Activated T-cell treated with anti-CD3 and anti-CD28 coated beads, Interleukin-2, amount 50 U/mL, for 4 hours (primary cell): ENCODE measurements at regions not wholly inside any gene's neighbourhood (a gene's known extent, or its start where the extent isn't known, plus 50 kb on each side); places are given as distances from the start of the nearest gene placed in this dataset.

ENCODE experiments used
- ATAC-seq, 2 donors: fragments of 200-7000 bp; cut with Tn5 transposase; one replicate each; pipeline ENCODE4 v1.10.0; 2021
- DNase-seq: peaks from one replicate; pipeline ENCODE4 v3.0.0-alpha.2; 2020
- H3K27me3 Mint-ChIP-seq: one replicate; pipeline ENCODE4 v1.8.0; 2021; ENCODE audit warnings: low read depth, mixed read lengths
- H3K36me3 Mint-ChIP-seq: one replicate; pipeline ENCODE4 v1.8.0; 2022; ENCODE audit warnings: mixed read lengths; ENCODE audit not compliant: insufficient read depth
- H3K4me1 Mint-ChIP-seq: one replicate; pipeline ENCODE4 v1.8.0; 2021; ENCODE audit warnings: low read depth, mixed read lengths
- H3K4me3 Mint-ChIP-seq: one replicate; pipeline ENCODE4 v1.8.0; 2021; ENCODE audit warnings: mild to moderate bottlenecking, moderate library complexity, mixed read lengths
- H3K9me3 Mint-ChIP-seq: one replicate; pipeline ENCODE4 v1.8.0; 2021; ENCODE audit warnings: mixed read lengths

DNA sequence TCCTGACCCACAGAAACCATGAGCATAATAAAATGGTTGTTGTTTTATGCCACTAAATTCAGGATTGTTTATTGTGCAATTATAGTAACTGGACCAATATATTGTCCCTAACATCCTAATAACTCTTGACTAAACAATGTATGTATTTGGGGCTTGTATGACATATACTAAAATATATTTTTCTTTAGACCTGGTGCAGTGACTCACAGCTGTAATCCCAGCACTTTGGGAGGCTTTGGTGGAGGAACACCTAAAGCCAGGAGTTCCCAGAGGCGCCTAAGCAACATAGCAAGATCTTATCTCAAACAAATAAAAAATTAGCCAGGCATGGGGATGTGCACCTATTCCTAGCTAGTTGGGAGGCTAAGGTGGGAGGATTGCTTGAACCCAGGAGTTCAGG, 180.4 kb downstream of the SUCNR1 start:
- no peaks in the 10 kb centered on the region for H3K36me3 Mint-ChIP-seq
- peaks cover 2% of the 10 kb centered on the region for H3K4me1 Mint-ChIP-seq
- ATAC-seq: no peak
- peaks cover 5% of the 10 kb centered on the region for H3K9me3 Mint-ChIP-seq
- H3K4me3 Mint-ChIP-seq: no peak overlapping the region
- no peak for DNase-seq
- H3K27me3 Mint-ChIP-seq: no peaks in the 10 kb centered on the region

GRCh38 chr3:152054315-152054714, 180.9 kb downstream of the SUCNR1 start:
- peaks cover 2% of the 10 kb centered on the region for H3K4me1 Mint-ChIP-seq
- no peaks in the 10 kb centered on the region for H3K36me3 Mint-ChIP-seq
- ATAC-seq: no peak
- no peak overlapping the region for H3K4me3 Mint-ChIP-seq
- no peaks in the 10 kb centered on the region for H3K27me3 Mint-ChIP-seq
- DNase-seq: no peak
- peaks cover 5% of the 10 kb centered on the region for H3K9me3 Mint-ChIP-seq

DNA sequence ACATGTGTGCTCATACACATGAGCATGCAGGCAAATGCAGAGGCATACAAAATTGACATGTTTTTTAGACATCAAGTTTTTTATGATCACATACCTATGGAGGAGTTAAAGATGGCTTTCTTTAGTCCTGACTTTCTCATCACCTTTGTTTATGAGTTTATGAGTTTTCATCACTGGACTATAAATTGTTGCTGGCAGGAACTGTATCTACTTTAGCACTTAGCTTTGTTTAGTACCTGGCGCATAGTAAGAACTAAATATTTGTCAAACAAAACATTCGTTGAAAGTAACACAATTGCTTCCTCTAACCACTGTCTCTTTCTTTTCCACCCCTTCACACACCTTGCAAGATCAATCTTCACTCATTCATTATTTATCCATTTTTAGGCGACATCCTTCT, 182.6 kb downstream of the SUCNR1 start:
- H3K9me3 Mint-ChIP-seq: peaks cover 5% of the 10 kb centered on the region
- H3K4me1 Mint-ChIP-seq: peaks cover 2% of the 10 kb centered on the region
- H3K27me3 Mint-ChIP-seq: peaks cover 2% of the 10 kb centered on the region
- H3K36me3 Mint-ChIP-seq: no peaks in the 10 kb centered on the region
- ATAC-seq (no peak), DNase-seq (no peak)
- H3K4me3 Mint-ChIP-seq: no peak overlapping the region

DNA sequence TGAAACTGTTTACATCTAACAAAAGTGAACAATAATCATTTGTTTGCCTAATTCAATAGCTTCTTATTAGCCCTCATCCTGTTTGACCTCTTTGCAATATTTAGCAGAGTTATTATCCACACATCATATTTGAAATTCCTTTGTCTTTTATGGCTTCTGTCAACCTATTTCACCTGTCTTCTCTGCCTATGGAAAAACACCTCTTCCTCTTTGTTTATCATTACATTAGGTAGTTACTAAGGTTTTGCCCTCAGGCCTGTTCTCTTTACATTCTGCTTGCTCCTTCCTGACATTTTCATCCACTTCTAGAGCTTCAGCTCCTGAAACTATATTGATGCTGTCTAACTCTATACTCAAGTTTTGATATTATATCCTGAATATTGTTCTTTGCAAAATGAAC, 183.0 kb downstream of the SUCNR1 start:
- Mint-ChIP-seq H3K9me3 (peaks cover 5% of the 10 kb centered on the region), H3K36me3 (no peaks in the 10 kb centered on the region), H3K4me3 (no peak overlapping the region), H3K4me1 (peaks cover 2% of the 10 kb centered on the region), H3K27me3 (peaks cover 2% of the 10 kb centered on the region)
- ATAC-seq: no peak
- no peak for DNase-seq

GRCh38 chr3:152056987-152057386, 183.5 kb downstream of the SUCNR1 start:
- DNase-seq: no peak
- no peak for ATAC-seq
- H3K36me3 Mint-ChIP-seq: no peaks in the 10 kb centered on the region
- peaks cover 2% of the 10 kb centered on the region for H3K27me3 Mint-ChIP-seq
- peaks cover 5% of the 10 kb centered on the region for H3K9me3 Mint-ChIP-seq
- H3K4me3 Mint-ChIP-seq: no peak overlapping the region
- peaks cover 2% of the 10 kb centered on the region for H3K4me1 Mint-ChIP-seq

DNA sequence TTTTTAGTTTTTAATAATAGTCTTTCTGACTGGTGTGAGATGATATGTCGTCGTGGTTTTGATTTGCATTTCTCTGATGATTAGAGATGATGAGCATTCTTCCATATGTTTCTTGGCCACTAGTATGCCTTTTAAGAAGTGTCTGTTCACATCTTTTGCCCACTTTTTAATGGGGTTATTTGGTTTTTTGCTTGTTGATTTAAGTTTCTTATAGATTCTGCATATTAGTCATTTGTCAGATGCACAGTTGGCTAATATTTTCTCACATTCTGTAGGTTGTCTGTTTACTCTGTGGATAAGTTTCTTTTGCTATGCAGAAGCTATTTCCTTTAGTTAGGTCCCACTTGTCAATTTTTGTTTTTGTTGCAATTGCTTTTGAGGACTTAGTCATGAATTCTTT, 185.4 kb downstream of the SUCNR1 start:
- no peak for ATAC-seq
- Mint-ChIP-seq H3K4me3 (no peak overlapping the region), H3K36me3 (no peaks in the 10 kb centered on the region), H3K27me3 (peaks cover 2% of the 10 kb centered on the region), H3K4me1 (no peaks in the 10 kb centered on the region), H3K9me3 (peaks cover 5% of the 10 kb centered on the region)
- no peak for DNase-seq

DNA sequence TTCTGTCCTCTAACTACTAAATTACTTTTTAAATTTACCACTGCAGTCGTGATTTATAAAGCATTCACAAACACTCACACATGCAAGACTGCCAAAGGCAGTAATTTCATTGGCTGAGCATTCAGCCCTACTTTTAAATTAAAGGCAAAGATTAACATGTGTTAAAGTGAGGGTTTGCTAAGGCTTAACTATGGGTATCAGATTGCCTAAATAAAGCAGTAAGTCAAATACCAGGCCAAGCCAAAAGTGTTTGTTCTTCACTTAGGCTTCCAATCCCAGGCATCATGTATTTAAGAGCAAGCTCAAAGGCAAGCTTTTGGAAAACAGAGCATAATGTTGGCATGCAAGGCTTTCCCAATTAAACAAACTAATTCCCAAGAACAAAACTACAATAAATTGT, 187.3 kb downstream of the SUCNR1 start:
- no peak overlapping the region for H3K4me3 Mint-ChIP-seq
- DNase-seq: no peak
- H3K9me3 Mint-ChIP-seq: peaks cover 5% of the 10 kb centered on the region
- H3K27me3 Mint-ChIP-seq: peaks cover 2% of the 10 kb centered on the region
- no peak for ATAC-seq
- no peaks in the 10 kb centered on the region for H3K4me1 Mint-ChIP-seq
- no peaks in the 10 kb centered on the region for H3K36me3 Mint-ChIP-seq

GRCh38 chr3:152061296-152061695, 187.9 kb downstream of the SUCNR1 start:
- Mint-ChIP-seq H3K9me3 (peaks cover 5% of the 10 kb centered on the region), H3K36me3 (no peaks in the 10 kb centered on the region), H3K4me1 (no peaks in the 10 kb centered on the region), H3K4me3 (no peak overlapping the region), H3K27me3 (peaks cover 2% of the 10 kb centered on the region)
- ATAC-seq (no peak), DNase-seq (no peak)

DNA sequence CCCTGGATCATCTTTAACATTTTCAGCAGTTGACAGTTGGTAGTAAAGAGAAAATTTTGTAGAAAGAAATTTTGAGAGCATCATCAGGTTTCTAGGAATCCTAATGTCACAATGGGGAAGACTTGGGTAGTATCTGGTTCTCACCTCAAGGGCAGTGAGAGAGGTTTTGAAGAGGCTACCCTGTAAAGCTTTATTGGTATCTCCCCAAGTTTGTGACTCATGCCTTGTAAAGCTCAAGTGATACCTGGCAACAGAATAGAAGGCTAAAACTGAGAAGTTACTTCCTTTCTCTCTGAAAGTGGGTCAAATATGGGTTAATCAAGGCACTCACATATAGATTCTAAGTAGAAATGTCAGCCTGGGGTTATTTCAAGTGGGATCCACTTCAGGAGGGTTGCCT, 196.4 kb downstream of the SUCNR1 start:
- H3K27me3 Mint-ChIP-seq: no peaks in the 10 kb centered on the region
- no peaks in the 10 kb centered on the region for H3K9me3 Mint-ChIP-seq
- H3K4me3 Mint-ChIP-seq: no peak overlapping the region
- H3K4me1 Mint-ChIP-seq: no peaks in the 10 kb centered on the region
- no peak for ATAC-seq
- no peaks in the 10 kb centered on the region for H3K36me3 Mint-ChIP-seq
- no peak for DNase-seq

DNA sequence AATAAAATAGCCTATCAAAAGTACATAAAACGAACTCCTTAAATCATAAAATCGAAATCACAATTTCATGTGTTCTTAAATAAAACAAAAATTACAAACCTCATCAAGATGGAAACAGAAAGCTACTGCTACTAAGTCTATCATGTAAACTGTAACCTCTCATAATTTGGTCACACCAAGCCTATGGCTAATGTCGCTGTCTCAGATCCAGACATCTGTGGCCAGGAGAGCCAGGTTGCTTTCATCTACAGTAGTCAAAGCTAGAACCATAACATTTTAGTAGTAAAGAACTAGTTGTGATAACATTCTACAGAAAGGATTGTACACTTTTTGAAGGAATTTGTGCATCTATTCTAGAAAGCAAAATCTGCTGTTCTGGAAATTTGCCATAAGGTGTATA, 197.4 kb upstream of the MBNL1 start:
- Mint-ChIP-seq H3K4me1 (peaks cover 7% of the 10 kb centered on the region), H3K27me3 (no peaks in the 10 kb centered on the region), H3K9me3 (no peaks in the 10 kb centered on the region), H3K36me3 (no peaks in the 10 kb centered on the region), H3K4me3 (no peak overlapping the region)
- ATAC-seq (no peak), DNase-seq (no peak)

DNA sequence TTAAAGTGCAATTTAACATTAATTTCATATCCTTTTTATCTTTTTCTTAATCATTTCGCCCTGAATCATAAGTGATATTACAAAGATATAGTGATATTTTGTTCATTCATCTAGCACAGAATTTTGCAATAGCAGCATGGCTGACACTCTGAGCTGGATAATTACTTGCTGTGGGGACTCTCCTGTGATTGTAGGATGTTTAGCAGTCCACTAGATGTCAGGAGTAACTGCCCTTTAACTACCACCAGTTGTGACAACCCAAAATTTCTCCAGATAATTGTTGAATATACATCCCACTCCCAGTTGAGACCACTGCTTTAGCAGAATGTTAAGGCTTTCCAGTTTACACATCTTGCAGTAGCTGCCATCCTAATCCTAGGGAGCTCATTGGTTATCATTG, 196.8 kb upstream of the MBNL1 start:
- H3K27me3 Mint-ChIP-seq: no peaks in the 10 kb centered on the region
- H3K36me3 Mint-ChIP-seq: no peaks in the 10 kb centered on the region
- ATAC-seq (peak; percentile 56 to 60), DNase-seq (no peak)
- H3K9me3 Mint-ChIP-seq: no peaks in the 10 kb centered on the region
- H3K4me3 Mint-ChIP-seq: no peak overlapping the region
- peaks cover 7% of the 10 kb centered on the region for H3K4me1 Mint-ChIP-seq

DNA sequence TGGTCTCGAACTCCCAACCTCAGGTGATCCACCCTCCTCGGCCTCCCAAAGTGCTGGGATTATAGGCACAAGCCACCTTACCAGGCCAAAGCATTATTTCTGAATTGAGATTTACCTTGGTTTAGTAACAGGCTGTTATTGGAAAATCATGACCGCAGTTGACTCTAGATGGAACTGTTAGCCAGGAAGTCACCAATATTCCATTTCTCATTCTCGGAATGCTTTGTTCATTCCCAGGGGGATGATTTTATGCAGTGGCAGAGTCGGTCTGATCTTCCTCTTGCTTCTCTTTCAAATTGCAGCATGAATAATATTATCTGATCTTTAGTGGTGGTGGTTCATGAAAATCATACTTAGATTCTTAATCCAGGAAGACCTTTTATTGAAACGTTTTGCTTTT, 195.5 kb upstream of the MBNL1 start:
- Mint-ChIP-seq H3K4me3 (no peak overlapping the region), H3K36me3 (no peaks in the 10 kb centered on the region), H3K27me3 (no peaks in the 10 kb centered on the region), H3K4me1 (peaks cover 7% of the 10 kb centered on the region), H3K9me3 (no peaks in the 10 kb centered on the region)
- DNase-seq (no peak), ATAC-seq (no peak)

- ATAC-seq: no peak
- Mint-ChIP-seq H3K4me1 (peaks cover 7% of the 10 kb centered on the region), H3K36me3 (no peaks in the 10 kb centered on the region), H3K4me3 (no peak overlapping the region), H3K27me3 (no peaks in the 10 kb centered on the region), H3K9me3 (peaks cover 8% of the 10 kb centered on the region)
- DNase-seq: no peak
Measured at GRCh38 chr3:152076148-152076547, 192.6 kb upstream of the MBNL1 start.

DNA sequence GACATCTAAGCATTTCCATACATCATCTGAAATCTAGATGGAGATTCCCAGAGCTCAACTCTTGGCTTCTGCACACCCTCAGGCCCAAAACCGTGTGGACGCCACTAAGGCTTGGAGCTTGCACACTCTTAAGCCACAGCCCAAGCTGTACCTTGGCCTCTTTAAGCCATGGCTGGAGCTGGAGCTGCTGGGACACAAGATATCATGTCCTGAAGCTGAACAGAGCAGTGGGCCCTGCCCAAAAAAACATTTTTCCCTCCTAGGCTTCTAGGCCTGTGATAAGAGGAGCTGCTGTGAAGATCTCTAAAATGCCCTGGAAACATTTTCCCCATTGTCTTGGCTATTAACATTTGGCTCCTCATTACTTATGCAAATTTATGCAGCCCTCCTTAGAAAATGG, 188.7 kb upstream of the MBNL1 start:
- H3K9me3 Mint-ChIP-seq: peaks cover 8% of the 10 kb centered on the region
- H3K4me3 Mint-ChIP-seq: no peak overlapping the region
- H3K27me3 Mint-ChIP-seq: no peaks in the 10 kb centered on the region
- ATAC-seq (no peak), DNase-seq (no peak)
- H3K36me3 Mint-ChIP-seq: no peaks in the 10 kb centered on the region
- H3K4me1 Mint-ChIP-seq: peaks cover 7% of the 10 kb centered on the region

DNA sequence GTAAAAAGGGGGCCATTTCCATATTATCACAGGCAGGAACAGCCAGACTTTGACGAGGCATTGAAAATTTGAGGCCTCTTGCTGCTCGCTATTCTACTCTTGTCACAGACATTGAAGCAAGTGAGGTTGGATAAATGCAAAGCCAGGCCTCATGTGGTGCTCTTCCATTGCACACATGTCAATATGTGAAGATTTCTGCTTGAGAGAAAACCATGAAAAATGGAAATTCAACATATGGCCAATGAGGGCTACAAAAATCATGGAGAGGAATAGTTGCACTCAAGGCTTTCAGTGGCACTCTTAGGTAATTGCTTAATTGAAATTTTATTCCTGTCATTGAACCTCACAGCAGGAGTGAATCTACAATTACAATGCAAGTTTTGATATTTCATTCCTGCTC, 185.6 kb upstream of the MBNL1 start:
- no peaks in the 10 kb centered on the region for H3K27me3 Mint-ChIP-seq
- H3K9me3 Mint-ChIP-seq: peaks cover 8% of the 10 kb centered on the region
- DNase-seq: no peak

DNA sequence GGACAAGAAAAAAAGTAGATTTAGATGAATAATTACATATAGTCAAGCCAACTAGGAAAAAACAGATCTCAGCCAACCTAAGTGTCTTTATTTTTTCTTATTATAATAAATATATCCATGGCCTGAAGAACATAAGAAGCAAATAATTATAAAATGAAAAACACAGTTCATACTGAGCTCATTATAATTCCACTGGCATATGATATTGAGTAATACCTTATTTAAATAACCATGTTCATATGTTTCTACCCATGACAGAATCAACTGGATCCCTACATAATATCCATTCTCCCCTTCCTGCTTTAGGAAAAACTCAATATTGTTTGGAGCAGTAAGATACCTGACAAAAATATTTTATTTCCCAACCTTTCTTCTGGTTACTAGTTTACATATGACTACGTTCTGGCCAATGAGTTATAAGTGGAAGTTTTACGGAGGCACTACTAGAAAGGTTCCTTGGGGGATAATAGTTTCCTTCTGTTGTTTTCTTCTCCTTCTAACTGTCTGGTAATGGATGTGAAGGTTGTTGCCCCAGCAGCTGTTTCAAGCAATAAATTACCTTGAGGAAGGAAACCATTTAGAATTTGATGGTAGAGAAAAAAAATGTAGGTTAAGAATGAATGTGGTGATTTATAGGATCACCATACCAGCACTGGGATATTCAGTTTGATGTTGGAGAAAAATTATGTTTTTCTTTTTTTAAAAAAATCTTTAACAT, 184.1 kb upstream of the MBNL1 start:
- no peaks in the 10 kb centered on the region for H3K36me3 Mint-ChIP-seq
- no peak overlapping the region for H3K4me3 Mint-ChIP-seq
- DNase-seq (no peak), ATAC-seq (no peak)
- H3K4me1 Mint-ChIP-seq: no peaks in the 10 kb centered on the region
- H3K27me3 Mint-ChIP-seq: no peaks in the 10 kb centered on the region
- H3K9me3 Mint-ChIP-seq: peaks cover 8% of the 10 kb centered on the region

More for the DNA sequence above, 185.6 kb upstream of the MBNL1 start:
- Mint-ChIP-seq H3K4me3 (no peak overlapping the region), H3K4me1 (no peaks in the 10 kb centered on the region), H3K36me3 (no peaks in the 10 kb centered on the region)
- no peak for ATAC-seq
